GM12872 (cell line): ENCODE measurements at regions not wholly inside any gene's neighbourhood (a gene's known extent, or its start where the extent isn't known, plus 50 kb on each side); places are given as distances from the start of the nearest gene placed in this dataset.

Source experiments
- TF ChIP-seq, protein P1 (sequence below): IDR thresholded peaks from 3 replicates; pipeline ENCODE4 v1.5.1; 2011; ENCODE audit warnings: low read depth, mild to moderate bottlenecking, low read length, moderate library complexity; ENCODE audit not compliant: insufficient read depth

DNA sequence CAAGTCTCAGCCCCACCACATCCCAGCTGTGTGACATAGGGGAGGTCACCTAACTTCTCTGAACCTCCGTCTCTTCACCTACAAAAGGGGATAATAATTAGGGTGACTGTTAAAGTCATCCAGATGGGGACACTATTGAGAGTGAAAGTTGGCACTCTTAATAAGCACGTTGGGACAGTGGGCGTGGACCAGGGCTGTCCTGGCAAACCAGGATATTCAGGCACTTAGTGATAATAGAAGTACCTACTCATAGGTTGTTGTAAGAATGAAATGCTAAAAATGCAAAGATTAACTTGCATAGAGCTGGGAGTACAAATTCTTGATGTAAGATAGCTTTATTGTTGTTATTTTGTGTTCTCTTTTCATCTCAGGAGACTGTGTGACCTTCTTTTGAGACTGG is 177.9 kb downstream of the MELK start:
- TF ChIP-seq, protein P1, sequence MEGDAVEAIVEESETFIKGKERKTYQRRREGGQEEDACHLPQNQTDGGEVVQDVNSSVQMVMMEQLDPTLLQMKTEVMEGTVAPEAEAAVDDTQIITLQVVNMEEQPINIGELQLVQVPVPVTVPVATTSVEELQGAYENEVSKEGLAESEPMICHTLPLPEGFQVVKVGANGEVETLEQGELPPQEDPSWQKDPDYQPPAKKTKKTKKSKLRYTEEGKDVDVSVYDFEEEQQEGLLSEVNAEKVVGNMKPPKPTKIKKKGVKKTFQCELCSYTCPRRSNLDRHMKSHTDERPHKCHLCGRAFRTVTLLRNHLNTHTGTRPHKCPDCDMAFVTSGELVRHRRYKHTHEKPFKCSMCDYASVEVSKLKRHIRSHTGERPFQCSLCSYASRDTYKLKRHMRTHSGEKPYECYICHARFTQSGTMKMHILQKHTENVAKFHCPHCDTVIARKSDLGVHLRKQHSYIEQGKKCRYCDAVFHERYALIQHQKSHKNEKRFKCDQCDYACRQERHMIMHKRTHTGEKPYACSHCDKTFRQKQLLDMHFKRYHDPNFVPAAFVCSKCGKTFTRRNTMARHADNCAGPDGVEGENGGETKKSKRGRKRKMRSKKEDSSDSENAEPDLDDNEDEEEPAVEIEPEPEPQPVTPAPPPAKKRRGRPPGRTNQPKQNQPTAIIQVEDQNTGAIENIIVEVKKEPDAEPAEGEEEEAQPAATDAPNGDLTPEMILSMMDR = no peak

DNA sequence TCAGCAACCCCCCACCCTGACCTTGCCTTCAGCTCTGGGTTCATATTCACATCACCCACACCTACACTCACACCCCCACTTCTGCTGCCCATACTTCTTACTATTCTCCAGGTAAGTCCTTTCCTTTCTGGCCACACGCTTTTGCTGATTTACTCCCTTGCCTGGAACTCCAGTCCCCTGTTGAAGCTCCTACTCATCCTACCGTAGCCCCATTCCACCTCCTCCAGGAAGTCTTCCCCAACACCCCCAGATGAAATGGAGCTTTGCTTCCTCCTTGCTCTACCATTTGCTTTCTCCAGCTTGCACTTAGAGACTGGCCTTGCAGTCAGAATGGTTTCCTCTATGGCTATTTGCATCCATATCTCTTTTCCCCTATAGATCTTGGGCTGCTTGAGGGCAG is 182.3 kb downstream of the MELK start:
- TF ChIP-seq, protein P1 = no peak

DNA sequence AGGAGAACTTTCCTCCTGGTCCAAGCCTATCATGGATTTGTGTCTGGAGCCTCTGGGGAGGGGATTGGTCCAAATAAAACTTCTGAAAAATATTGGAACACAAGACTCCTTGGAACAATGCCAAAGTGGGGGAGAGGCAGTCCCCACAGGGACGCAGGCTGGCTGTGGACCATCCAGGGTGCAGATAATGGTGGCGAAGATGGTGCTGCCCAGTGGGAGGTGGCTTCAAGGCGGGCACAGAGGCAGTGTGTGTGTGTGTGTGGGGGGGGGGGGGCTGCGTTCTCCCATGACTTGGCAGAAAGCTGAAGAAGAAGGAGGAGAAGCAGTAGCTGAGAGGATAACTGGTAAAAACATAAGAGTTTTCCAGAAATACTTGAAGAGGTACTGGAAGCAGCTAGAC is 186.4 kb downstream of the MELK start:
- TF ChIP-seq, protein P1 = no peak

DNA sequence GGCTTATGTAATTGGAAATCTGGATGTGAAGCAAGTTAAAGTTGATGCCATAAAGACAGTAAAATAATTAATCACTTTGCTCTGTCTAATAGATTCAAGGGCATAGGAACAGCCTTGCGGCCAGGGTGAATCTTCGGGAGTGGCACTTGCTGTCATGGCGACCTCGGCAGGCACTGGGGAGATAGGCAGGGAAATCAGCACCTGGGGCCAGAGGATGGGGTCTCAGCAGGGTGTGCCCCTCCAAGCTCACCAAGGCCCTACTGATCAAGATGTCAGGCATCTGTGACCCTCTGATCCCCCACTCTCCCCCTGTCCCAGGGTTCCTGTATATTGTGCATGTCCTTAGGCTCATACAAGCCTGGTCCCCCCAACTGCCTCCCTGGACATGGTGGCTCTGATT is 187.3 kb downstream of the MELK start:
- TF ChIP-seq, protein P1 = no peak

DNA sequence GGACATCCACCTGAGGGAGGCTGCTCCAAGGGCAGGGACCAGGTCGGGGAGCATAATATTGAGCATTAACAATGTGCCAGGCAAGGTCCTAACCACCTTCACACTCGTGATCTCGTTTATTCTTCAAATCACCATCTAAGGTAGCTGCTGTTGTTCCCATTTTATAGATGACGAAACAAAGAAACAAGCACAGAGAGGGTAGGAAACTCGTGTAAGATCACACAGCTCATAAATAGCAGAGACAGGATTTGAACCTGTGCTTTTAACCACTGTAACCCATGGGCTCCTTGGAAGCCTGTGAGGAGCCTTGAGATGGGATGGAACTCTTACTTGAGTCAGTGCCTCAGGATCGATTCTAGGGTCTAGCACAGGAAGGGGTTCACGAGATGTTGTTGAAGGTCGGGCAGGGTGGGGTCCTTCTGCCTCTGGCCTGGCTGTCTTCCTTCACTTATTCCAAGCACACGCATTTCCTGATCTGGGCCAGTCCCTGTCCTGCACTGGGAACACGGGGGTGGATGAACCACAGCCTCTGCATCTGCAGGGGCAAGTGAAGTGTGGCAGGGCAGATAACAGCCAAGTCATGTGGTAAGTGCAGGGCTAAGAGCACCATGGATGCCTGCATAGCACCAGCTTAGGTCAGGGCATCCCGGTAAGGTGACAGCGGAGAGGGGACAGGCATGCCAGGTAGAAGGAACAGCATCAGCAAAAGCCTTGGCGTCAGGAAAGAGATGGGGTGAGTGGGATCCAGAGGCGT is 188.1 kb downstream of the MELK start:
- TF ChIP-seq, protein P1 = no peak

DNA sequence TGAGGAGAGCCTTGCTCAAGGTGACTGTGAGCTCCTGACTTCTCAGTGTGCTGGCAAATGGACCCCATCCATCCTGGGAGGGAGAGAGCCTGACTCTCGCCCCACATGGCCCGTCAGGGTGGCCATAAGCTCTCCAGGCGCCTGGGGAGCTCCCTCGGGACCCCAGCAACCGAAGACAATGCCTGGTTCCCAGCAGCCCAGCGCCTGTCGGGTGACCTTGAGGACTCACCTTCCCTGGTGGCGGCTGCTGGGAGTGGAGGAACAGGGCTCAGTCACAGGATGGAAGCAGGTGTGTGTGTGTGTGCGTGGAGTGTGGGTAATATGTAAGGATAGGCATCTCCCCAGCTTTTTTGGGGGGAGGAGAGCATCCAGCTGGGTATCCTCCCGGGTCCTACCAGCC is 190.3 kb downstream of the MELK start:
- TF ChIP-seq, protein P1 = no peak

DNA sequence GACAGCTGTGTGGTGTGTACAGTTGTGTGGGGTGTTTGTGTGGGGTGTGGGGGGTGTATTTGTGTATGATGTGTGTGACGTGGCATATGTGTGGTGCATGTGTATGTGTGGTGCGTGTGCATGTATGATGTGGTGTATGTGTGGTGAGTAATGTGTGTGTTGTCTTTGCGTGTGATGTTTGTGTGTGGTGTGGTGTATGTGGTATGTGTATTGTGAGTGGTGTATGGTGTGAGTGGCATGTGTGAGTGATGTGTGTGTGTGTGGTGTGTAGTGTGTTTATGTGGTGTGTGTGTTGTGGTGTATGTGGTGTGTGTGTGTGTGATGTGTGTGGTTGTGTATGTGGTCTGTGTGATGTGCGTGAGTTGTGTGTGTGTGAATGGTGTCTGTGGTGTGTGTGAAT is 191.1 kb downstream of the MELK start:
- TF ChIP-seq, protein P1 = no peak
